ENCODE measurements at regions not wholly inside any gene's neighbourhood (a gene's known extent, or its start where the extent isn't known, plus 50 kb on each side); places are given as distances from the start of the nearest gene placed in this dataset.
A peak's percentile ranks its signal among the peaks of the same experiment; 100 is the strongest.

GRCh38 chr10:78868861-78869260 lies 199.9 kb upstream of the ZMIZ1 start:
- no peak for DNase-seq

DNA sequence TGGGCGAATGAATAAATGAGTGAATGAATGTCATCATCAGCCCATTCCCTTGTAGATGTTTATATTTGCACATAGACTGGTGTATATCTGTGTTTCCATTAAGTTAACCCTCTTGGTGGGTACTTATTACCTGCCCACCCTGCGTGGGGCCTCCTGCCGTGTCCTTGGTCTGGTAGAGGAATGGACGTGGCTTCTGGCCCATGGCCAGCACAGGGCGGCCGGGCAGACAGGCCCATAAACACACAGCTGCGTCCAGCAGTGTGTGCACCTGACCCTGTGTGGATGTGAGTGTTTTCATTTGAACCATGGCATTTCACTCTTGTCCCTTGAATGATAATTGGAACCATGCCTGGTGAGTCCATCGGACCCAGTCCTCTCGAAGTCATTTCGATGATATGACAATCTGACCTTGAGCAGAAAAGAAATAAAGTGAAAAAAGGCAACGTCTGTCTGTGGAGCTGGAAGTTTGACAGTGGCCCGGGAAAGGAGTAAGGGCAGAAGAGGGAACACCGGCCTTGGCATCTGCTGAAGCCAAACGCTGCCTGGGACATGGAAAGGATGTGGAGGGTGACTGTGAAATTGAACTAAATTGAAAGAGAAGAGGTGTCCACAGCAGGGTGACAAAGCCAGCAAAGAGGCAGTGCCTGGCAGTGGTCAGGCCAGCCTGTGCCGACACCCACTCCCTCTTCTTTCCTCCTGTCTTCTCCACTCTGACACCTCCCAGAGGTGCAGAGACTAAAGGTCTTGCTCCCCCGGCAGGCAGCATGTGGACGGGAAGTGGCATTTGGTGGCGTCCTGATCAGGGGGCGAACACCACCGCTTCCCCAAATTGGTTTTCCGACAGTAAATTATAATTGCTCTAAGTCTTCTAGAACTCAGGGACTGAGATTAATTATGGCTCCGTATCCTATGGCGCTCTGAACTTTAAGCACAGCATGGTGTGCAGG lies 199.0 kb upstream of the ZMIZ1 start:
- no peak for DNase-seq

DNA sequence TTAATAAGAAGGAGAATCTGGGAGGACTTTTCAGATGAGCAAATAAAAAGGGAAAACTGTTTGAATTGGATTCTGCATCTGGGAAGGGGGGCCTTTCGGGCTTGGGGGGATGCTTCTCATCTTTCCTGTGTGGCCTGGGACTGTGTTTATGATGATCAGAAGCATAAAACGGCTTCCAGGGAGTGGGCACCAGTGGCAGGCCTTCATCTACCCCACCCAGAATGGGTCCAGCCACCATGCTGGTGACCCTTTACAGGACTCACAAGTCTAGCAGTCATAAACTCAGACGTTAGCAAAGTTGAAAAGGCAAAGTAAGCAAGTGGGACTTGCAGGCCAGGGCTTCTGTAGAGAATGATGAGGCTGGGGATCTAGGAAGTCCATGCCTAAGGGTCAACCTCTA lies 198.3 kb upstream of the ZMIZ1 start:
- no peak for DNase-seq

DNA sequence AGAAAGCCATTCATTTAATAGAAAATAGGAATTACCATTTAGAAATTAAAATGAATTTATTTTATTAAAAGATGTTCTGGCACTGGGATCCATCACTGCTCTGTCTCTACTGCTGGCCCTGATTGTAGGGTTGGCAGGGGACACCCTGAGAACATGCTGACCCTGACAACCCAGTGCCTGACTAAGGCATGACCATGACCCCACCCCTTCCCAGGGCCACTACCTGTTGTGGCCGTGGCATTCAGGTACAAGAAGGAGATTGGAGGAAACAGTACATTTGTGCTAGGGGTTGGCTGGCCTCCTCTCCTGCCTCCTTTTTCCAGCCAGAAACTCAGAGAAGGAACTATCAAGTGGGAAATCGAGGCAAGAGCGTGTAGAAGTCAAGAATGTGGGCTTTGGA lies 197.0 kb upstream of the ZMIZ1 start:
- DNase-seq, result no peak

DNA sequence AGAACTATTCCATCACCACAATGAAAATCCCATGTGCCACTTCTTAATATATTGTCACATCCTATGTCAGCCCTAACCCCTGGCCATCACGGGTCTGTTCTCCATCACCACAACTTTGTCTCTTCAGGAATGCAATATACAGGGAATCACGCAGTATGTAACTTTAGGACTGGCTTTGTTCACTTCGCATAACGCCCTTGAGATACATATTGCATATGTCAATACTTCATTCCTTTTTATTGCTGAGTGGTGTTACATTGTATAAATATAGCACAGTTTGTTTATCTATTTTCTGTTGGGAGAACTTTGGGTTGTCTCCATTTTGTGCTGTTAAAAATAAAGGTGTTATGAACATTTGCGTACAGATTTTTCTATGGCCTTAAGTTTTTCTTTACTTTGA lies 195.4 kb upstream of the ZMIZ1 start:
- no peak for DNase-seq

DNA sequence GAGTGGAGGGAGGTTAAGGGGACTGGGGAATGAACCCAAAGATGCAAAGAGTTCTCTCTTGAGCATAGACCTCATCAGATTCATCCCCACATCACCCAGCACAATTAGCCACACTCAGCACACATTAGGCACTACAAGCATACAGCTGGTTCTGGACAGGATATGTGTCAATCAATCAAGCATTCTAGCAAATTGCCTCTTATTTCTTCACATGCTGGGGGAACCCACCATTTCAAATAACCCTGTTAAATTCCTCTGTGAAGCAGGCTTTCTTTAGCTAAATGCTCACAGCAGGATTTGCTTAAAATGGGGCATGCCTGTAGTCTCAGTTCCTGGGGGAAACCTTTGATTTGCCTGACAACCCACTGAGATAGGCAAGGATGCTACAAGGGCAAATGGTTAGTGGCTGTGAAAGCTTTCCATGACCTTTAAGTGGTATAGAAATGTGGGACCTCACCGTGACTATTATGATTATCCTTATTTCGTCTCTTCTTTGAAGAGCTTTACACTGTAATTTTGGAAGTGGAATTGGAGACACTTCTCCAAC lies 193.4 kb upstream of the ZMIZ1 start:
- DNase-seq, result no peak

DNA sequence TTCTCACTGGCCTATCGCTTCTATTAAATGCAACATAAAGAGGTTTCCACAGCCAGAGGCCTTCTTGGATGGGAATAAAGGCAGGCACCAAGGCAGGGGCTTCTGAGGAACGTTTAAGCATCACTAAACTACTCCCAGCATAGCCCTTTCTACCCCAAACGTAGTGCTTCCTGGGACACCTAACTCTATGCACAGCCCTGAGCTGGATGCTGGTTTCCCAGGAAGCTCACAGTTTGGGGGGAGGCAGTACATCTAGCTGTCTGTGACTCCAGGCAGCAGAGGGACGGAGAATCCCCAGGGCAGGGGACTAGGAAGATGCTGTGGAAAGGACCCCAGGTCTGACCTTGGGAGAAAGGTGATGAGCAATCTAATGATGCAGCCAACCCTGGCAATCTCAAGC lies 192.8 kb upstream of the ZMIZ1 start:
- DNase-seq, result no peak

DNA sequence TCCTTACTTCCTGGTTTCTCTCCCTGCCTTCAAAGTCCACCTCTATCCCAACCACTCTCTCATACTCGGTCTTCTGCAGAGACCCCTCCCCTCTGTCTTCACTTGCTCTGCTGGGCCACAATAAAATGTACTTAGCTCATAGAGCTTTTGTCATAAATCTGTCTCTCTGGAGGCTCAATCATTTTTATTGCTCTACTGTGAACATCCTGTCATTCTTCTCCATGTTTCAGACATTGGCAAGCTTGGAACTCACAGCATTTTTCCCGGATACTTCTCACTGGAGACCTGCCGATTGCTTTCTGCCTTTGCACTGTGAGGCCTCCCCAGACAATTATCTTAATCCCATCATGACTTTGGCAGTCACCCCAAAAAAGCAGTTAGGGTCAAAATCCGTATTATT lies 192.3 kb upstream of the ZMIZ1 start:
- DNase-seq, result no peak

- no peak for DNase-seq
Measured at GRCh38 chr10:78879621-78880020, 189.1 kb upstream of the ZMIZ1 start.

DNA sequence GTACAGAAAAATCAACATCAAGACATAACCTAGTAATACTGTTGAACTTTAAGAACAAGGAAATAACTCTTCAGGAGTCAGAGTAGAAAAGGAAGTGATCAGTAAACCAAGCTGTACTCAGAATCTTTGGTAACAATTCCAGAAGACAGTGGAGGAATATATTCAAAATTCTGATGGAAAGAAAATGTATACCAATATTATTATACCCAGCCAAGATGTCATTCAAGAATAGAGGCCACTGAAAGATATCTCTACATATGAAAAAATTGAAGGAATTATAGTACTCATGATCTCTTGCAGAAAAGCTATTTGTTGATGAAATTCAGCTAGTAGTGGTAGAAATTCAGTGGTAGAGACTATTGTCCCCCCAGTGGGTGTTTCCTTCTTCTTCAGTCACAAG lies 182.6 kb upstream of the ZMIZ1 start:
- no peak for DNase-seq

- DNase-seq, result peak; percentile 4
Measured at GRCh38 chr10:78889536-78890063, 179.2 kb upstream of the ZMIZ1 start.

DNA sequence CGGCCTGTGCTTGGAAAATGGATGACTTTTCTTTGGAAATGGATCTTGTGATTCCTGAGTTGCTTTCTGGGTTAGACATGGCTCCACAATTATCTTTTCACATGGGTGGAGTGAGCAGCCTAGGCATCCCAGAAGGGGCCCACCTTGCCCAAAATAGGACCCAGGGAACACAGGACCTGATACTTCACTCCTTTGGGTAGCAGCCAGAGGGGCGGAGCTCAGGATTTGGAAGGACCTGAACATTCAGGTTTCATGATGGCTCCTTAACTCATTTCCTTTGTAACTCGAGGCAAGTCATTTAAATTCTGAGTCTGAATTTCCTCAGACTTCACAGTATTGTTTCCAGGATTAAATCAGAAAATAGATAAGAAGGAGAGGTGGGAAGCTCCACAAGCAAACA lies 178.3 kb upstream of the ZMIZ1 start:
- DNase-seq, result no peak

DNA sequence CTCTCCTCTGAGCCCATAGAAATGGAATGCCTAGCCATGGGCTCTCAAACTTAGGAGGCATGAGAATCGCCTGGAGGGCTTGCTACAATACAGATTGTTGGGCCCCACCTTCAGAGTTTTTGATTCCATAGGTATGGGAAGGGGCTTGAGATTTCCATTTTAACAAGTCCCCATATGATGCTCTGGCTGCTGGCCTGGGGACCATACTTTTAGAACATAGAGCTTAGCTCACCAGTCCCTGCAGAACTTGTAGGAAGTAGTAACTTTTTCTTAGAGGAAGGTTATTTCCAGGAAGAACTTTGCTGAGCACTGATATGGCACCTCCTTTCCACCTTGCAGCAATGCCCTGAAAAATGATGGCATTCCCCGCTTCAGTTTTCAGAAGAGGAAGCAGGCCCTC lies 177.0 kb upstream of the ZMIZ1 start:
- DNase-seq, result no peak

GRCh38 chr10:78892338-78893176 lies 176.2 kb upstream of the ZMIZ1 start:
- no peak for DNase-seq

DNA sequence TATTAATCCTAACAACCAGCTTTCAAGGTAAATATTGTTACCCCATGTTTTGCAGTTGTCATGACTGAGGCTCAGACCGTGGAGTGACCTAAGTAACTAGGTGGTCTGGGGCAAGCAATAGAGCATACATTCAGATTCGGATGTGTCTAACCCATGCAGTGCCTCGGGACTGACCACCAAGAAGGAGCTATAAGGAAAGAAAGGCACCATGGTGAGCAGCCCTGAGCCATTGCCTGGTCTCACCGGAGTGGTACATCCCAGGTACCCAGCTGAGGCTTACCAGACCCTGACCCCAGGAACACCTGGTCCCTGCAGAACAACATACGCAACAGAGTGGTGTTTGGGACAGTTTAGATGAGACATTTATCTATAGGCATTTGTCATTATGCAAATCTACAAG lies 175.5 kb upstream of the ZMIZ1 start:
- DNase-seq, result no peak

DNA sequence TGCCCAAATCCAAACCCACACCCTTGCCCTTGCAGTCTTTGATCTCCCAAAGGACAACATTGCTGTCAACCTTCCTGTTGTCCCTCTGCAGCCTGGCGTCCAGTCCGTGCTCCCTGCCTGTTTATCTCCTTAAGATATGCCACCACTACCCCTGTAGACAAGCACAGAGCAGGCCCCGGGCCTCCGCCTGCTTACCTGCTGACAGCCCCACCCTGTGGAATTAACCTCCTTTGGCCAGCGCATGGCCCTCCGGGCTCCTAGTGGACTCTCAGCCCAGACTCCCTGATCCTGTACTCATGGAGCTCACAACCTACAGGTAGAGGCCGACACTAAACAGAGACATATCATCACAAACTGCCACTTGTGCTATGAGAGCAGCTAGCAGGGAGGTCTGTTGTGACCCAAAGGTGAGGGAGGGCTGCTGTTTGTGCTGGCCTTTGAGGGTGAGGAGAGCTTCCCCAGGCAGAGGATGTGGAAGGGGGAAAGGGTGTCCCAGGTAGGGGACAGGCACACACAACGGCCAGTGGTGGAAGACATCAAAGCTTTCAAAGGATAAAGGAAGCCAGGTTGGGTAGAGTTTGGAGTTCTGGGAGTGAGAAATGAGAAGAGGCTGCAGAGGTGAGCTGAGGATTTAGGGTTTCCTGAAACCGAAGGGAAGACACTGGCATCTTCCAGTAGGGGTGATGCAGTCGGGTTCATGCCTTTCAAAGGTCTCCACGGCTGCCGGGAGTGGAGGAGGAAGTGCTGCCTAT lies 174.5 kb upstream of the ZMIZ1 start:
- DNase-seq, result no peak

GRCh38 chr10:78894841-78895195 lies 173.9 kb upstream of the ZMIZ1 start:
- no peak for DNase-seq

GRCh38 chr10:78895469-78895868 lies 173.3 kb upstream of the ZMIZ1 start:
- no peak for DNase-seq

GRCh38 chr10:78896159-78896928 lies 172.4 kb upstream of the ZMIZ1 start:
- DNase-seq, result no peak

DNA sequence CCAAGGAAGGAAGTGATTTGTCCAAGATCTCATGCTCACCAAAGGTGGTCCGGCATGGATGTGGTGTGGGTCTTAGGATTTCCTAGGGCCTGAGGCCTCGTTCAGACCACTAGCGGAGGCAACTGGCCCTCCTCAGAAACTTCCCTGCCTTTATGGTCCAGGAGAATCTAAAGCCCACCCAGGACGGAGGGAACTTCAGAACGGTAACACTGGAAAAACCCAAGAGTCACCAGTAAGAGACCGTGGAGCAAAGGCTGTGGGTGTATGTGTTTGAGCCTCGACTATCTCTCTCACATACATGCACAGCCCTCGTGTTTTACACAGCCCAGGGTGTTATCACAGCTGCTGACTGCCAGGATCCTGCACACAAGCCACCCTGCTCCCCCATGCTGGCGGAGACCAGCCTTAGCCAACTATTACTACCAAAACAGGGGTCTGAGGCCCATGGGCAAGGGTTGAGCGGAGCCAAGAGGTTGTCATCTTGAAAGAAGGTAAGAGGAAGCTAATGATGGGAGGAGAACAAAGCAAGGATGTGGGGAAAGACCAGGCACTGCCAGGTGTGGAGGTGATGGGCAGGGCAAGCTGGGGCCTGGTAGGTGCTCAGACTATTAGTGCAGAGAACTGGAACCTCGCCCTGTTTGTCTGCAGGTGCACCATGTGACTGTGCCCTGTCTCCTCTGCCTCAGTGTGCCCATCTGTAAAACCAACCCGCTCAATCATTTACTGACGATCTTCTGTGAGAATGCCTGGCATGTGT lies 170.2 kb upstream of the ZMIZ1 start:
- no peak for DNase-seq

DNA sequence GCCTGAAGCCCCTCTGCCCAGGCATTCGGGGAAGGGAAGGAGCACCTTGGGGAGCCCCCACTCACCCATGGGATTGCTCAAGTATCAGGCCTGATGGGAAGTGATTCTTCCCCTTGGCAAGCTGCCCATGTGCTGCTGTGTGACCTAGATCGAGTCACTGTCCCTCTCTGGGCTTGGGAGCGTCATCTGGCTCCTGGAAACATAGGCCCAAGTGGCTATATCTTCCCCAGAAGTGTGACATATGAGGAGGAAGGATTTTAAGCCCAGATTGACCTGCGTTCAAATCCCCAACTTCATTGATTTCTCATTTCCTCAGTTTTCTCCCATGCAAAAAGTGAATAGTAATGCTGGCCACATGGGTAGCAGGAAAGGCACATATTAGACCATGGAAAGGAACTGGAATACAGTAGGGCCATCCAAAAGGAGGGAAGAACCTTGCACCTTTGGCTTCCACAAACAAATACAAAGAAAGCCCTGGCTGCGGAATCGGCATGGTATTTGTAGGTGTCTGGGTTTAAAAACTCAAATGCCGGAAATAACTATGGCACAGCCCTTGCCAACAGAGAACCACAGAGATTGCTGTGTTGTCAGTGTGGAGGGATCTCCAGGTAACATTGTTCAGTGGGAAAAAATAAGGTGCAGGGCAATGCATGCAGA lies 169.5 kb upstream of the ZMIZ1 start:
- DNase-seq, result no peak
